H9 (cell line): ENCODE measurements at regions not wholly inside any gene's neighbourhood (a gene's known extent, or its start where the extent isn't known, plus 50 kb on each side); places are given as distances from the start of the nearest gene placed in this dataset.

Experiments
- DNase-seq: peaks from one replicate; pipeline ENCODE4 v3.0.0-alpha.2; 2017
- H2AFZ ChIP-seq: one replicate; pipeline ENCODE4 v1.6.1; 2013; ENCODE audit warnings: mild to moderate bottlenecking, low read length, control low read depth, moderate library complexity
- H2AK5ac ChIP-seq: 2 replicates; pipeline ENCODE4 v1.6.1; 2013; ENCODE audit warnings: low read length, control low read depth, mixed read lengths; ENCODE audit not compliant: insufficient read length
- H2BK120ac ChIP-seq: one replicate; pipeline ENCODE4 v1.6.1; 2013; ENCODE audit warnings: low read depth, mild to moderate bottlenecking, low read length, control low read depth, inconsistent platforms; ENCODE audit not compliant: poor library complexity, severe bottlenecking
- H2BK12ac ChIP-seq: 2 replicates; pipeline ENCODE4 v1.6.1; 2013; ENCODE audit warnings: low read length, control low read depth, mixed read lengths, low read depth; ENCODE audit not compliant: insufficient read length
- H2BK15ac ChIP-seq: 2 replicates; pipeline ENCODE4 v1.6.1; 2013; ENCODE audit warnings: low read depth, low read length, control low read depth
- H2BK20ac ChIP-seq: one replicate; pipeline ENCODE4 v1.6.1; 2013; ENCODE audit warnings: low read depth, mild to moderate bottlenecking, low read length, control low read depth, inconsistent platforms; ENCODE audit not compliant: poor library complexity, severe bottlenecking
- H2BK5ac ChIP-seq: 2 replicates; pipeline ENCODE4 v1.6.1; 2013; ENCODE audit warnings: low read length, control low read depth, mixed read lengths; ENCODE audit not compliant: insufficient read length
- H3K14ac ChIP-seq: 2 replicates; pipeline ENCODE4 v1.6.1; 2013; ENCODE audit warnings: low read length, control low read depth; ENCODE audit not compliant: insufficient read depth
- H3K18ac ChIP-seq: 2 replicates; pipeline ENCODE4 v1.6.1; 2013; ENCODE audit warnings: low read depth, mild to moderate bottlenecking, mixed read lengths, low read length, control low read depth; ENCODE audit not compliant: insufficient read length
- H3K23ac ChIP-seq: 2 replicates; pipeline ENCODE4 v1.6.1; 2013; ENCODE audit warnings: low read length, control low read depth, mixed read lengths, low read depth; ENCODE audit not compliant: insufficient read length
- H3K23me2 ChIP-seq: 2 replicates; pipeline ENCODE4 v1.6.1; 2013; ENCODE audit warnings: low read depth, mild to moderate bottlenecking, mixed read lengths, low read length, control low read depth; ENCODE audit not compliant: insufficient read length, poor library complexity, severe bottlenecking
- H3K27ac ChIP-seq: 2 replicates; pipeline ENCODE4 v1.5.1; 2013; ENCODE audit warnings: low read length, control low read depth, mixed read lengths, low read depth; ENCODE audit not compliant: insufficient read length
- H3K27me3 ChIP-seq: 2 replicates; pipeline ENCODE4 v1.6.1; 2013; ENCODE audit warnings: low read length, control low read depth, inconsistent platforms; ENCODE audit not compliant: insufficient read depth
- H3K4ac ChIP-seq: 2 replicates; pipeline ENCODE4 v1.6.1; 2013; ENCODE audit warnings: low read depth, mild to moderate bottlenecking, control low read depth, inconsistent platforms, low read length, moderate library complexity
- H3K4me1 ChIP-seq: 2 replicates; pipeline ENCODE4 v1.6.1; 2013; ENCODE audit warnings: low read length, control low read depth, inconsistent platforms; ENCODE audit not compliant: insufficient read depth
- H3K4me2 ChIP-seq: 2 replicates; pipeline ENCODE4 v1.6.1; 2013; ENCODE audit warnings: low read length, control low read depth, mixed read lengths; ENCODE audit not compliant: insufficient read length, insufficient read depth
- H3K56ac ChIP-seq: 2 replicates; pipeline ENCODE4 v1.6.1; 2013; ENCODE audit warnings: low read depth, mild to moderate bottlenecking, mixed read lengths, low read length, control low read depth; ENCODE audit not compliant: insufficient read length
- H3K79me1 ChIP-seq: 2 replicates; pipeline ENCODE4 v1.6.1; 2013; ENCODE audit warnings: low read depth, mild to moderate bottlenecking, moderate library complexity, low read length, control low read depth, inconsistent platforms; ENCODE audit not compliant: insufficient read depth, poor library complexity, severe bottlenecking
- H3K79me2 ChIP-seq: 2 replicates; pipeline ENCODE4 v1.6.1; 2013; ENCODE audit warnings: low read length, control low read depth, inconsistent platforms; ENCODE audit not compliant: insufficient read depth
- H3K9ac ChIP-seq: 2 replicates; pipeline ENCODE4 v1.6.1; 2013; ENCODE audit warnings: low read length, control low read depth, mixed read lengths; ENCODE audit not compliant: insufficient read length; ENCODE audit errors: extremely low read depth
- H3K9me3 ChIP-seq: one replicate; pipeline ENCODE4 v1.6.1; 2013; ENCODE audit warnings: low read depth, low read length, inconsistent platforms; ENCODE audit not compliant: control insufficient read depth
- H3T11ph ChIP-seq: one replicate; pipeline ENCODE4 v1.6.1; 2013; ENCODE audit warnings: mild to moderate bottlenecking, low read length, control low read depth, inconsistent platforms
- H4K20me1 ChIP-seq: one replicate; pipeline ENCODE4 v1.6.1; 2013; ENCODE audit not compliant: control insufficient read depth, insufficient read length, insufficient read depth
- H4K5ac ChIP-seq: 2 replicates; pipeline ENCODE4 v1.6.1; 2013; ENCODE audit warnings: low read depth, mild to moderate bottlenecking, mixed read lengths, low read length, control low read depth; ENCODE audit not compliant: insufficient read length
- H4K8ac ChIP-seq: replicated peaks from 2 replicates; pipeline ENCODE4 v1.6.1; 2013; ENCODE audit warnings: low read length, control low read depth, mixed read lengths, low read depth; ENCODE audit not compliant: insufficient read length
- H4K91ac ChIP-seq: 2 replicates; pipeline ENCODE4 v1.6.1; 2013; ENCODE audit warnings: low read depth, mild to moderate bottlenecking, moderate library complexity, mixed read lengths, low read length, control low read depth; ENCODE audit not compliant: insufficient read length
- H3K27ac Mint-ChIP-seq, 3 experiments: 2 replicates in 2 of 3; 3 replicates in 1 of 3; pipeline ENCODE4 v1.8.0; 2020 to 2021; ENCODE audit warnings: mixed read lengths in 3 of 3, mild to moderate bottlenecking in 1 of 3, moderate library complexity in 1 of 3
- H3K27me3 Mint-ChIP-seq: 2 replicates; pipeline ENCODE4 v1.8.0; 2021; ENCODE audit warnings: low read depth, mild to moderate bottlenecking, moderate library complexity, mixed read lengths
- H3K36me3 Mint-ChIP-seq, 3 experiments: 2 replicates in 2 of 3; 3 replicates in 1 of 3; pipeline ENCODE4 v1.8.0; 2020 to 2021; ENCODE audit warnings: low read depth in 3 of 3, mixed read lengths in 3 of 3; ENCODE audit not compliant: insufficient read depth in 1 of 3
- H3K4me1 Mint-ChIP-seq, 2 experiments: 2 replicates each; pipeline ENCODE4 v1.8.0; 2020; ENCODE audit warnings: mixed read lengths in 2 of 2
- H3K4me3 Mint-ChIP-seq, 2 experiments: 2 replicates in 1 of 2; 3 replicates in 1 of 2; pipeline ENCODE4 v1.8.0; 2020 to 2021; ENCODE audit warnings: mild to moderate bottlenecking in 2 of 2, mixed read lengths in 2 of 2, moderate library complexity in 1 of 2
- H3K9me3 Mint-ChIP-seq, 2 experiments: 2 replicates in 1 of 2; 3 replicates in 1 of 2; pipeline ENCODE4 v1.8.0; 2020; ENCODE audit warnings: mild to moderate bottlenecking in 2 of 2, mixed read lengths in 2 of 2, moderate library complexity in 1 of 2
- CTCF ChIP-seq: fragments of 200-600 bp; sonication (generic); conservative IDR thresholded peaks from 3 replicates; pipeline ENCODE4 v1.8.0; 2021; ENCODE audit warnings: antibody characterized with exemption, mild to moderate bottlenecking
- WGBS: extraction: QIAGEN DNeasy Blood & Tissue Kit; methylation state at CpG from one replicate; pipeline ENCODE4 v1.1.7; 2013; ENCODE audit warnings: missing lambda C conversion rate, low lambda C conversion rate, mixed read lengths; ENCODE audit not compliant: insufficient read length; ENCODE audit errors: extremely low coverage; 5-methylcytosine and 5-hydroxymethylcytosine counted together

- Histone ChIP-seq H3K27ac (no peak overlapping the region), H4K8ac (no peak overlapping the region), H3K9ac (no peak overlapping the region), H3K9me3 (no peaks in the 10 kb centered on the region), H3K4ac (no peak overlapping the region), H3K18ac (no peak overlapping the region), H2BK120ac (no peak overlapping the region), H3K79me2 (no peaks in the 10 kb centered on the region), H2BK5ac (no peak overlapping the region), H2AK5ac (no peak overlapping the region), H4K5ac (no peak overlapping the region), H4K91ac (no peak overlapping the region), H3K27me3 (no peaks in the 10 kb centered on the region), H3K4me1 (no peaks in the 10 kb centered on the region), H3K56ac (no peak overlapping the region), H3T11ph (no peak overlapping the region), H2BK15ac (no peak overlapping the region), H3K79me1 (no peaks in the 10 kb centered on the region), H3K23me2 (no peaks in the 10 kb centered on the region), H4K20me1 (no peaks in the 10 kb centered on the region), H3K23ac (no peak overlapping the region), H3K4me2 (no peak overlapping the region), H2BK12ac (no peak overlapping the region), H2AFZ (no peak overlapping the region), H3K14ac (no peak overlapping the region), H2BK20ac (no peak overlapping the region)
- no CpG with 5 or more reads among the region's 1 CpG for WGBS
- TF ChIP-seq CTCF, result no peak
- peaks cover 0 to 3% of the 10 kb centered on the region in 2 experiments; a peak in 1 of 4 replicates for H3K4me1 Mint-ChIP-seq
- no peak overlapping the region for H3K4me3 Mint-ChIP-seq
- no peaks in the 10 kb centered on the region for H3K27me3 Mint-ChIP-seq
- H3K9me3 Mint-ChIP-seq, result peaks cover under 1% of the 10 kb centered on the region in 2 experiments; a peak in 2 of 5 replicates
- DNase-seq, result no peak
- H3K27ac Mint-ChIP-seq, result no peak overlapping the region
- peaks cover 0 to under 1% (median 0%) of the 10 kb centered on the region in 3 experiments; a peak in 2 of 7 replicates for H3K36me3 Mint-ChIP-seq
These were observed 340.2 kb downstream of the HS3ST3B1 start for GRCh38 chr17:14641117-14641516.
